CD4-positive, alpha-beta memory T cell (primary cell): ENCODE measurements at regions not wholly inside any gene's neighbourhood (a gene's known extent, or its start where the extent isn't known, plus 50 kb on each side); places are given as distances from the start of the nearest gene placed in this dataset.

Experiments
- CTCF ChIA-PET: fragments of 350-600 bp; sonication (Branson Sonifier 250); formaldehyde crosslinking; loops from one replicate; lab custom pipeline; 2021; ENCODE audit warnings: inconsistent platforms; ENCODE audit not compliant: partially characterized antibody; lab: Charles Lee
- POLR2A ChIA-PET: fragments of 350-600 bp; sonication (Branson Sonifier 250); formaldehyde crosslinking; loops from one replicate; lab custom pipeline; 2021; ENCODE audit not compliant: partially characterized antibody; lab: Charles Lee
- DNase-seq, 5 donors: peaks; one replicate each; pipeline versions ENCODE4 v3.0.0 to v3.0.0-alpha.2; 2020 to 2022; ENCODE audit warnings: mixed read lengths in 1 of 5
- H3K27ac ChIP-seq: one replicate; pipeline ENCODE4 v1.7.0; 2013; ENCODE audit warnings: low read depth, low read length
- H3K27me3 ChIP-seq: 2 replicates; pipeline ENCODE4 v1.7.0; 2013; ENCODE audit warnings: mild to moderate bottlenecking, low read length, moderate library complexity; ENCODE audit not compliant: insufficient read depth
- H3K36me3 ChIP-seq: 2 replicates; pipeline ENCODE4 v1.7.0; 2013; ENCODE audit warnings: mild to moderate bottlenecking, low read length, moderate library complexity; ENCODE audit not compliant: insufficient read depth
- H3K4me1 ChIP-seq: 2 replicates; pipeline ENCODE4 v1.7.0; 2013; ENCODE audit warnings: mild to moderate bottlenecking, low read length, moderate library complexity; ENCODE audit not compliant: insufficient read depth
- H3K4me3 ChIP-seq, 2 donors: one replicate each; pipeline ENCODE4 v1.7.0; 2013; ENCODE audit warnings: low read length in 2 of 2, mild to moderate bottlenecking in 1 of 2
- H3K9me3 ChIP-seq, 2 donors: one replicate each; pipeline ENCODE4 v1.7.0; 2013; ENCODE audit warnings: low read length in 2 of 2, control low read depth in 1 of 2; ENCODE audit not compliant: control insufficient read depth in 1 of 2
- H3K27ac Mint-ChIP-seq, 7 donors: one replicate each; pipeline ENCODE4 v1.8.0; 2020 to 2021; ENCODE audit warnings: mixed read lengths in 7 of 7, mild to moderate bottlenecking in 6 of 7, inconsistent platforms in 3 of 7, moderate library complexity in 3 of 7
- H3K27me3 Mint-ChIP-seq, 2 donors: one replicate each; pipeline ENCODE4 v1.8.0; 2020 to 2021; ENCODE audit warnings: mixed read lengths in 2 of 2
- H3K36me3 Mint-ChIP-seq, 2 donors: one replicate each; pipeline ENCODE4 v1.8.0; 2020 to 2021; ENCODE audit warnings: mixed read lengths in 2 of 2, inconsistent platforms in 1 of 2, mild to moderate bottlenecking in 1 of 2
- H3K4me1 Mint-ChIP-seq, 4 donors: one replicate each; pipeline ENCODE4 v1.8.0; 2020 to 2021; ENCODE audit warnings: mixed read lengths in 4 of 4, mild to moderate bottlenecking in 1 of 4
- H3K4me3 Mint-ChIP-seq, 8 donors: one replicate each; pipeline ENCODE4 v1.8.0; 2020 to 2021; ENCODE audit warnings: mixed read lengths in 8 of 8, mild to moderate bottlenecking in 7 of 8, moderate library complexity in 6 of 8, inconsistent platforms in 3 of 8
- H3K9me3 Mint-ChIP-seq, 8 donors: one replicate each; pipeline ENCODE4 v1.8.0; 2020 to 2021; ENCODE audit warnings: mixed read lengths in 8 of 8, mild to moderate bottlenecking in 5 of 8, inconsistent platforms in 3 of 8, moderate library complexity in 1 of 8
- intact Hi-C: fragments of 100-400 bp; cut with micrococcal nuclease; formaldehyde crosslinking; loops from one replicate; pipeline ENCODE4 v1.15.1; 2023

GRCh38 chr13:89294115-89294867 lies 1623.1 kb downstream of the SLITRK5 start:
- Histone ChIP-seq H3K27ac (no peak overlapping the region), H3K27me3 (no peaks in the 10 kb centered on the region), H3K36me3 (no peaks in the 10 kb centered on the region), H3K4me1 (no peaks in the 10 kb centered on the region), H3K4me3 (no peak overlapping the region), H3K9me3 (peaks cover 0 to 5% of the 10 kb centered on the region in 2 donors)
- H3K27me3 Mint-ChIP-seq, result no peaks in the 10 kb centered on the region
- CTCF ChIA-PET, result no interaction called here
- intact Hi-C loops, result no loop called here
- H3K4me3 Mint-ChIP-seq, result no peak overlapping the region
- H3K27ac Mint-ChIP-seq, result no peak overlapping the region
- H3K36me3 Mint-ChIP-seq, result no peaks in the 10 kb centered on the region
- POLR2A ChIA-PET, result no interaction called here
- no peak for DNase-seq
- H3K4me1 Mint-ChIP-seq, result no peaks in the 10 kb centered on the region
- peaks cover 0 to 22% (median 16%) of the 10 kb centered on the region in 8 donors for H3K9me3 Mint-ChIP-seq

GRCh38 chr13:89307278-89307677 lies 1636.1 kb downstream of the SLITRK5 start:
- POLR2A ChIA-PET, result no interaction called here

GRCh38 chr13:89310943-89311672 lies 1639.9 kb downstream of the SLITRK5 start:
- Histone ChIP-seq H3K4me3 (no peak overlapping the region), H3K36me3 (no peaks in the 10 kb centered on the region), H3K27me3 (no peaks in the 10 kb centered on the region), H3K9me3 (no peaks in the 10 kb centered on the region), H3K4me1 (no peaks in the 10 kb centered on the region), H3K27ac (no peak overlapping the region)
- intact Hi-C loops, result no loop called here
- Mint-ChIP-seq H3K4me3 (no peak overlapping the region), H3K9me3 (peaks cover 0 to 16% (median 5%) of the 10 kb centered on the region in 8 donors), H3K4me1 (no peaks in the 10 kb centered on the region), H3K36me3 (no peaks in the 10 kb centered on the region), H3K27me3 (no peaks in the 10 kb centered on the region), H3K27ac (no peak overlapping the region)
- DNase-seq, result no peak
- ChIA-PET CTCF (no interaction called here), POLR2A (no interaction called here)

More at GRCh38 chr13:89307278-89307677, 1636.1 kb downstream of the SLITRK5 start:
- H3K4me3 Mint-ChIP-seq, result no peak overlapping the region
- peaks cover 2 to 22% (median 11%) of the 10 kb centered on the region in 8 donors for H3K9me3 Mint-ChIP-seq
- Histone ChIP-seq H3K4me1 (no peaks in the 10 kb centered on the region), H3K27me3 (no peaks in the 10 kb centered on the region), H3K9me3 (no peaks in the 10 kb centered on the region), H3K36me3 (no peaks in the 10 kb centered on the region), H3K4me3 (no peak overlapping the region), H3K27ac (no peak overlapping the region)
- intact Hi-C loops, result no loop called here
- CTCF ChIA-PET, result no interaction called here
- H3K4me1 Mint-ChIP-seq, result no peaks in the 10 kb centered on the region
- no peaks in the 10 kb centered on the region for H3K36me3 Mint-ChIP-seq
- H3K27ac Mint-ChIP-seq, result no peak overlapping the region
- H3K27me3 Mint-ChIP-seq, result no peaks in the 10 kb centered on the region
- DNase-seq, result no peak

DNA sequence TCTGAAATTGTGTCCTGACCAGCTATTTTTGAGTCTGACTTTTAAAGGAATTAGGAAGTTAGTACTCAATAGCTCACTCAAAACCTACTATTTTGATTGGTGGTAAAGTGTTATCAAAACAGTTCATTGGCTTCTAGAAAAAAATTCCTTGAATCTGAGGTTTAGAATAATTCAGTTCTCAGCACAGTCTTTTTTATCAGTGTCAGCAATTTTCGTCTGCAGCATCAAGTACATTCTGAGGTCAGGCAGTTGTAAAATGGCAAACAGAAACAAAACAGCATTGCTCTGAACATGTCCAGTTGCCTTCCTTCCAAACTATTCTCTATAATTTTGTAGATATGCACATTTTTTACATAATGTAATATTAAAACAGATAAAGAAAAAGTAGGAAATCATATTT lies 1644.1 kb downstream of the SLITRK5 start:
- DNase-seq, result no peak
- Histone ChIP-seq H3K9me3 (no peaks in the 10 kb centered on the region), H3K4me1 (no peaks in the 10 kb centered on the region), H3K27ac (no peak overlapping the region), H3K27me3 (no peaks in the 10 kb centered on the region), H3K36me3 (no peaks in the 10 kb centered on the region), H3K4me3 (no peak overlapping the region)
- Mint-ChIP-seq H3K27ac (no peak overlapping the region), H3K36me3 (no peaks in the 10 kb centered on the region), H3K9me3 (peaks cover 0 to 11% (median 3%) of the 10 kb centered on the region in 8 donors), H3K27me3 (no peaks in the 10 kb centered on the region), H3K4me1 (no peaks in the 10 kb centered on the region), H3K4me3 (no peak overlapping the region)
- intact Hi-C loops, result no loop called here
- ChIA-PET POLR2A (no interaction called here), CTCF (no interaction called here)

DNA sequence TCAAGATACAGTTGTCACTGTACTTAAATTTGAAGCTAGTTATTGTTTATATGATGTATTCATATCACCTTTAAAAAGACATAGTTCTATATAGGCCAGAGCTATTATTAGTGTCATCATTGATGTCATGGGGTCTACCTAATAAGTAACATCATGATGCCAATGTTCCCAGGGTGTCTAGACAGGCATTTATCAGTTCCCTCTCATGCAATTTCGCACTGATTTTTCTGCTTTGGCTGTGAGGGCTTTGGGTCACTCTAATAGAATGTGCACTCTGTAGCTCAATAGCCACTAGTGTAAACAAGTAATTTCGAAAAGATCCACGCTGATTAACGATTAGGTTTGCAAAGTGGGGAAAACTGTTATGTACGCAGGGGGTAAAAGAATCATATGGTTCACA lies 1651.3 kb downstream of the SLITRK5 start:
- CTCF ChIA-PET, result no interaction called here
- Mint-ChIP-seq H3K4me1 (no peaks in the 10 kb centered on the region), H3K9me3 (peaks cover 0 to 11% (median 5%) of the 10 kb centered on the region in 8 donors), H3K4me3 (no peak overlapping the region), H3K27me3 (no peaks in the 10 kb centered on the region), H3K27ac (no peak overlapping the region), H3K36me3 (no peaks in the 10 kb centered on the region)
- Histone ChIP-seq H3K27me3 (no peaks in the 10 kb centered on the region), H3K9me3 (no peaks in the 10 kb centered on the region), H3K4me1 (no peaks in the 10 kb centered on the region), H3K27ac (no peak overlapping the region), H3K4me3 (no peak overlapping the region), H3K36me3 (no peaks in the 10 kb centered on the region)
- no peak for DNase-seq
- intact Hi-C loops, result no loop called here
- POLR2A ChIA-PET, result no interaction called here

GRCh38 chr13:89324582-89324981 lies 1653.4 kb downstream of the SLITRK5 start:
- Histone ChIP-seq H3K36me3 (no peaks in the 10 kb centered on the region), H3K4me1 (no peaks in the 10 kb centered on the region), H3K27ac (no peak overlapping the region), H3K9me3 (no peaks in the 10 kb centered on the region), H3K4me3 (no peak overlapping the region), H3K27me3 (no peaks in the 10 kb centered on the region)
- H3K9me3 Mint-ChIP-seq, result peaks cover 3 to 15% (median 5%) of the 10 kb centered on the region in 8 donors
- ChIA-PET CTCF (no interaction called here), POLR2A (no interaction called here)
- H3K4me3 Mint-ChIP-seq, result no peak overlapping the region
- no peaks in the 10 kb centered on the region for H3K4me1 Mint-ChIP-seq
- DNase-seq, result no peak
- intact Hi-C loops, result no loop called here
- H3K27me3 Mint-ChIP-seq, result no peaks in the 10 kb centered on the region
- H3K27ac Mint-ChIP-seq, result no peak overlapping the region
- H3K36me3 Mint-ChIP-seq, result no peaks in the 10 kb centered on the region

DNA sequence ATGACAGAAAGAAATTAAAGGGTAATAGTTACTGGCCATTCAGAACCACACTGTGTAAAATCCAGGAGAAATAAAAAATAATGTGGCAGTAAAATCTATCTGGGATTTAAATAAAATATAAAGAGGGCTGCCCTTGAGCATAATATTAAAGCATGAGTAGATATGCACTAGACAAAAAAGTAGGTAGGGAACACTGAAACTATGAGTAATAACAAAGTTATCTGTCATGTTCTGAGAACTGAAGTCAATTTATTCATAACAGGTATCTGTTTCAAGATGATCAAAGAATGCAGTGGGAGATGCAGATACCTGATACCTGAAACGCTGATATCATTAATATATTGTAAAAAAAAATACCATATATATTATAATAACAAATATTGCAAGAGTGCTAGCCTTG lies 1672.0 kb downstream of the SLITRK5 start:
- Histone ChIP-seq H3K27ac (no peak overlapping the region), H3K4me1 (no peaks in the 10 kb centered on the region), H3K27me3 (no peaks in the 10 kb centered on the region), H3K9me3 (no peaks in the 10 kb centered on the region), H3K36me3 (no peaks in the 10 kb centered on the region), H3K4me3 (no peak overlapping the region)
- ChIA-PET CTCF (no interaction called here), POLR2A (no interaction called here)
- intact Hi-C loops, result no loop called here
- Mint-ChIP-seq H3K4me1 (no peaks in the 10 kb centered on the region), H3K9me3 (peaks cover 0 to 5% (median 2%) of the 10 kb centered on the region in 8 donors), H3K4me3 (no peak overlapping the region), H3K27ac (no peak overlapping the region), H3K36me3 (no peaks in the 10 kb centered on the region), H3K27me3 (no peaks in the 10 kb centered on the region)
- DNase-seq, result no peak
